HepG2 (cell line): ENCODE measurements at regions not wholly inside any gene's neighbourhood (a gene's known extent, or its start where the extent isn't known, plus 50 kb on each side); places are given as distances from the start of the nearest gene placed in this dataset.

ENCODE experiments used
- ATAC-seq: fragments of 200-7000 bp; cut with Tn5 transposase; 3 replicates; pipeline ENCODE4 v1.9.1; 2020; ENCODE audit warnings: mild to moderate bottlenecking, moderate library complexity
- BruUV-seq: library from RNA; stranded (reverse); fragments of 400-500 nt; replicated peaks from 2 replicates; lab custom pipeline; 2021; lab: Mats Ljungman, UMichigan
- CTCF ChIA-PET: fragments of 300-600 bp; formaldehyde crosslinking; extraction: SDS; loops from one replicate; lab custom pipeline; 2021; ENCODE audit warnings: low total read pairs, inconsistent platforms, low intra/inter-chr PET ratio; lab: Yijun Ruan, JAX
- POLR2A ChIA-PET: fragments of 350-600 bp; sonication (Branson Sonifier 250); formaldehyde crosslinking; loops from one replicate; lab custom pipeline; 2020; ENCODE audit warnings: antibody characterized with exemption, inconsistent platforms; lab: Yijun Ruan, JAX
- DNase-seq: peaks from one replicate; pipeline ENCODE4 v3.0.0-alpha.2; 2015; ENCODE audit warnings: low spot score
- FAIRE-seq: peaks from 3 replicates; lab custom pipeline; 2011; peaks lifted over from hg19 to GRCh38; lab: Jason Lieb, UNC
- H2AFZ ChIP-seq: one replicate; pipeline ENCODE4 v1.6.1; 2011; ENCODE audit warnings: low read length, inconsistent platforms
- H3K27ac ChIP-seq: fragments of 300-600 bp; 3 replicates; pipeline ENCODE4 v1.8.0; 2011; ENCODE audit warnings: mixed run types, mild to moderate bottlenecking, mixed read lengths, low read length, inconsistent platforms; ENCODE audit not compliant: insufficient read depth; ENCODE audit errors: extremely low read length
- H3K27me3 ChIP-seq, 2 experiments: fragments of 200-600 bp in 1 of 2; 2 replicates in 1 of 2; 3 replicates in 1 of 2; pipeline versions ENCODE4 v1.6.0 to v1.8.0; 2011; ENCODE audit warnings: low read length in 2 of 2, mild to moderate bottlenecking in 2 of 2, moderate library complexity in 2 of 2, inconsistent platforms in 1 of 2; ENCODE audit not compliant: insufficient read depth in 2 of 2, control insufficient read depth in 1 of 2
- H3K36me3 ChIP-seq, 2 experiments: fragments of 200-600 bp in 1 of 2; replicated peaks in 1 of 2; 2 replicates in 1 of 2; 3 replicates in 1 of 2; pipeline versions ENCODE4 v1.5.1 to v1.8.0; 2011; ENCODE audit warnings: low read length in 2 of 2, inconsistent platforms in 1 of 2; ENCODE audit not compliant: insufficient read depth in 2 of 2, control insufficient read depth in 1 of 2
- H3K4me1 ChIP-seq: 2 replicates; pipeline ENCODE4 v1.5.1; 2012; ENCODE audit warnings: low read length, inconsistent platforms; ENCODE audit not compliant: insufficient read depth
- H3K4me2 ChIP-seq: 2 replicates; pipeline ENCODE4 v1.6.0; 2011; ENCODE audit warnings: low read depth, low read length, inconsistent platforms
- H3K4me3 ChIP-seq, 3 experiments: fragments of 200-600 bp in 1 of 3; sonication (generic), shearing (Covaris generic) in 1 of 3; replicated peaks in 1 of 3; 2 replicates each; pipeline ENCODE4 v1.5.1; 2011 to 2016; ENCODE audit warnings: low read length in 3 of 3, inconsistent platforms in 2 of 3, low read depth in 2 of 3, mild to moderate bottlenecking in 2 of 3, control low read depth in 1 of 3, mixed read lengths in 1 of 3; ENCODE audit not compliant: insufficient read depth in 1 of 3
- H3K79me2 ChIP-seq: one replicate; pipeline ENCODE4 v1.6.1; 2011; ENCODE audit warnings: low read length, inconsistent platforms; ENCODE audit not compliant: insufficient read depth
- H3K9ac ChIP-seq: 2 replicates; pipeline ENCODE4 v1.6.0; 2011; ENCODE audit warnings: mild to moderate bottlenecking, low read depth, low read length, inconsistent platforms; ENCODE audit not compliant: insufficient read depth
- H3K9me3 ChIP-seq: 2 replicates; pipeline ENCODE4 v1.5.1; 2012; ENCODE audit warnings: mild to moderate bottlenecking, low read length
- H4K20me1 ChIP-seq: 2 replicates; pipeline ENCODE4 v1.6.0; 2011; ENCODE audit warnings: inconsistent platforms, mild to moderate bottlenecking, low read length, moderate library complexity; ENCODE audit not compliant: insufficient read depth
- BCLAF1 ChIP-seq: fragments of 450-650 bp; IDR thresholded peaks from 2 replicates; pipeline ENCODE4 v1.6.1; 2017; ENCODE audit warnings: mild to moderate bottlenecking
- CEBPB ChIP-seq: IDR thresholded peaks from 2 replicates; pipeline ENCODE4 v1.6.1; 2011; ENCODE audit warnings: low read depth, low read length, improper control_type of control experiment, borderline replicate concordance
- KLF6 ChIP-seq: IDR thresholded peaks from 2 replicates; pipeline ENCODE4 v1.8.0; 2016; ENCODE audit warnings: missing biosample characterization, missing genetic modification reagents
- PCBP1 ChIP-seq: fragments of 200-400 bp; formaldehyde crosslinking; IDR thresholded peaks from 2 replicates; pipeline ENCODE4 v1.6.1; 2017; ENCODE audit warnings: mild to moderate bottlenecking, low read depth, low read length, borderline replicate concordance
- REXO4 ChIP-seq: sonication (generic); formaldehyde crosslinking; IDR thresholded peaks from 2 replicates; pipeline ENCODE4 v1.8.0; 2022; ENCODE audit warnings: missing genetic modification reagents, mild to moderate bottlenecking, borderline replicate concordance
- SALL2 ChIP-seq: sonication (generic); formaldehyde crosslinking; IDR thresholded peaks from 2 replicates; pipeline ENCODE4 v1.8.1; 2023; ENCODE audit warnings: mild to moderate bottlenecking, missing genetic modification reagents, inconsistent platforms
- SCMH1 ChIP-seq: sonication (generic); formaldehyde crosslinking; IDR thresholded peaks from 2 replicates; pipeline ENCODE4 v1.9.0; 2021; ENCODE audit warnings: missing genetic modification reagents, mild to moderate bottlenecking, borderline replicate concordance
- SKI ChIP-seq: fragments of 450-650 bp; IDR thresholded peaks from one replicate; pipeline ENCODE4 v1.6.1; 2018; ENCODE audit warnings: mild to moderate bottlenecking; ENCODE audit not compliant: partially characterized antibody
- SNAPC5 ChIP-seq: sonication (generic); formaldehyde crosslinking; IDR thresholded peaks from 2 replicates; pipeline ENCODE4 v1.8.1; 2023; ENCODE audit warnings: mild to moderate bottlenecking, missing genetic modification reagents, borderline replicate concordance
- ZNF142 ChIP-seq: sonication (generic); formaldehyde crosslinking; IDR thresholded peaks from 2 replicates; pipeline ENCODE4 v1.4.0; 2020; ENCODE audit warnings: missing genetic modification reagents
- ZNF777 ChIP-seq: sonication (generic); formaldehyde crosslinking; IDR thresholded peaks from 2 replicates; pipeline ENCODE4 v1.4.0; 2020; ENCODE audit warnings: missing genetic modification reagents
- WGBS: methylation state at CpG from one replicate; pipeline ENCODE4 v1.1.6; 2017; ENCODE audit warnings: low lambda C conversion rate; 5-methylcytosine and 5-hydroxymethylcytosine counted together
- in situ Hi-C: cut with HindIII; loops from 2 replicates; pipeline ENCODE4 v1.10.0; 2017; ENCODE audit warnings: low pct_unique_long_range_greater_than_20kb; ENCODE audit not compliant: extremely low pct_ligation_motif_present
- intact Hi-C: fragments of 100-400 bp; cut with micrococcal nuclease; formaldehyde crosslinking; loops from one replicate; pipeline ENCODE4 v1.10.0; 2022; ENCODE audit not compliant: unreplicated experiment
- TF ChIP-seq, protein P1 (sequence below): sonication (generic); formaldehyde crosslinking; IDR thresholded peaks from 2 replicates; pipeline ENCODE4 v1.5.1; 2020; ENCODE audit warnings: mild to moderate bottlenecking, missing genetic modification reagents, moderate library complexity

DNA sequence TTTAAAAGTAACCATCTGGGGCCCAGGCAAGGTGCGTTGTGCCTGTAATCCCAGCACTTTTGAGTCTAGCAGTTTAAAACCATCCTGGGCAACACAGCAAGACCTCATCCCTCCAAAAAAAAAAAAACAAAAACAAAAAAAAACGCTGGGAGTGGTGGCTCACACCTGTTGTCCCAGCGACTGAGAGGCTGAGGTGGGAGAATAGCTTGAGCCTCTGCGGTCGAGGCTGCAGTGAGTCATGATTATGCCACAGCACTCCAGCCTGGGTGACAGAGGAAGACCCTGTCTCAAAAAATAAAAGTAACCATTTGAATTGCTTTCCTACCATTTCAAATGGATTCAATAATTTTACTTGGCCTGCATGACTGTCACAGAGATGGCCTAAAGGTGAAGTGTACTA lies 186.5 kb upstream of the ATP2B1 start:
- DNase-seq (no peak), FAIRE-seq (no peak), ATAC-seq (no peak)
- no peaks in the 10 kb centered on the region for H4K20me1 ChIP-seq
- H3K9ac ChIP-seq = no peak overlapping the region
- CTCF ChIA-PET = no interaction called here
- no peak overlapping the region for H3K4me2 ChIP-seq
- H3K36me3 ChIP-seq = no peaks in the 10 kb centered on the region
- WGBS = 21% methylated on average over 5 of the region's 5 CpGs
- intact Hi-C loops (no loop called here), in situ Hi-C loops (no loop called here)
- H3K9me3 ChIP-seq = no peaks in the 10 kb centered on the region
- no TSS peak for BruUV-seq
- no peaks in the 10 kb centered on the region for H3K4me1 ChIP-seq
- H3K27me3 ChIP-seq = no peaks in the 10 kb centered on the region
- TF ChIP-seq BCLAF1 = no peak
- no peak for TF ChIP-seq KLF6 (CRISPR knock-in tag)
- no peak for TF ChIP-seq SNAPC5
- no peak for TF ChIP-seq REXO4
- TF ChIP-seq ZNF142 (CRISPR knock-in tag) = no peak
- TF ChIP-seq ZNF777 (CRISPR knock-in tag) = no peak
- no peak for TF ChIP-seq PCBP1
- TF ChIP-seq, protein P1, sequence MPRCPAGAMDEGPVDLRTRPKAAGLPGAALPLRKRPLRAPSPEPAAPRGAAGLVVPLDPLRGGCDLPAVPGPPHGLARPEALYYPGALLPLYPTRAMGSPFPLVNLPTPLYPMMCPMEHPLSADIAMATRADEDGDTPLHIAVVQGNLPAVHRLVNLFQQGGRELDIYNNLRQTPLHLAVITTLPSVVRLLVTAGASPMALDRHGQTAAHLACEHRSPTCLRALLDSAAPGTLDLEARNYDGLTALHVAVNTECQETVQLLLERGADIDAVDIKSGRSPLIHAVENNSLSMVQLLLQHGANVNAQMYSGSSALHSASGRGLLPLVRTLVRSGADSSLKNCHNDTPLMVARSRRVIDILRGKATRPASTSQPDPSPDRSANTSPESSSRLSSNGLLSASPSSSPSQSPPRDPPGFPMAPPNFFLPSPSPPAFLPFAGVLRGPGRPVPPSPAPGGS = no peak
- no peak for TF ChIP-seq SALL2 (CRISPR knock-in tag)
- TF ChIP-seq CEBPB = no peak
- no peak for TF ChIP-seq SCMH1 (CRISPR knock-in tag)
- no peak for TF ChIP-seq SKI
- no peaks in the 10 kb centered on the region for H3K79me2 ChIP-seq
- POLR2A ChIA-PET = no interaction called here
- H3K27ac ChIP-seq = no peak overlapping the region
- no peak overlapping the region for H3K4me3 ChIP-seq
- H2AFZ ChIP-seq = no peak overlapping the region
